GM21528 (cell line): ENCODE measurements at regions not wholly inside any gene's neighbourhood (a gene's known extent, or its start where the extent isn't known, plus 50 kb on each side); places are given as distances from the start of the nearest gene placed in this dataset.
"Not testable (repeated sequence)": the region's sequence is repeated elsewhere in the genome, so short reads cannot be mapped to it uniquely, and the experiment has no call there.

Experiments
- ATAC-seq: cut with Tn5 transposase; IDR thresholded peaks from one replicate; pipeline ENCODE4 v1.9.1; 2021; ENCODE audit warnings: mild to moderate bottlenecking, moderate library complexity; ENCODE audit not compliant: unreplicated experiment, low FRiP score

DNA sequence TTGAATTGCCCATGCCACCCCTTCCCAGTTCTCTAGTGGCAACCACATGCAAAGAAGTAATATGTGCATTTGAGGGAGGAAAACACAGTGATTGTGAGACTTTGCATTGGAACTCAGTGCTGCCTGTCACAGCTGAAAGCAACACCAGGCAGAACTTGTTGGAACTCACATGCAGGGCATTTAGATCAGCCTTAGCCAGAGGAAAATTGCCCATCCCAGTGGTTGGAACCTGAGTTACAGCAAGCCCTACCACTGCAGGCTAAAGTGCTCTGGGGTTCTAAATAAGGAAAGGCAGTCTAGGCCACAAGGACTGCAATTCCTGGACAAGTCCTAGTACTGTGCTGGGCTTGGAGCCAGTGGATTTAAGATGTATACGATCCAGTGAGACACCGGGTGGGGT is 245.3 kb upstream of the UFL1 start:
- no peak for ATAC-seq

- no peak for ATAC-seq
These were observed 244.8 kb upstream of the UFL1 start for GRCh38 chr6:96276856-96277255.

DNA sequence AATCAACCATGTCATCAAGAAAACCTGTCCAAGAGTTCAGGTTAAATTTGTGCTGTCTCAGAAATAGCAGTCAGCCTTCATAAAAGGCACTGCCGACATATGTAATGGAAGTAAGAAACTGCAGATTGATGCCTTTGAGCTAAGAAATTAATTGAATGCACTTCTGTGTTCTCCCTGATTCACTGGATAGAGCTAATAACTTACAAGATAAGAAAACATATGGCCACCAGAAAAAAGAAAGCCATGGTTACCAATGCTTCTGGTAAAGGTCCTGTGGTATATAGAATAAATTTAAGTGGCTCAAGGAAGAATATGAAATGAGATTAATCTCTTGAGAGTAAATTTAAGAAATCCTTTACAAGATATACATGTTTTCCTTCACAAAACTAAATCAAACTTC is 242.5 kb upstream of the UFL1 start:
- ATAC-seq, result no peak

DNA sequence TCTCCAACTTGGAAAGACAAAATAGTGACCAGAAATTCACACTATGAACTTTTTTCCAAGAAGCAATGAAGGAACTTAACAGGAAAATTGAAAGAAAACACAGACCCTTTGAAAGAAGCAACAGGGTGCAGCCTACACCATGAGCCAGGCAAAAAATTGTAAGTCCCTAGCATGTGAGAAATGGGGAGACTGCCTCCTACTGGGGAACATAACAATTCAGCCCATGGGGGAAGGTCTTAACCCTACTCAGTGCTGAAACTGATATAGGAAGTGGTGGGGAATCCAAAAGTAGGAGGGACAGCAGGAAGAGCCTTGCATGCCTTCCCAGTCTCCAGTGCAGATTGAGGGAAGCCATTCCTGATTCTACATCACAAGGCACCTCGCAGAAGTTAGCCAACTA is 235.1 kb upstream of the UFL1 start:
- ATAC-seq, result no peak

GRCh38 chr6:96299525-96299924 is 222.1 kb upstream of the UFL1 start:
- ATAC-seq, result no peak

GRCh38 chr6:96301023-96301422 is 220.6 kb upstream of the UFL1 start:
- no peak for ATAC-seq

DNA sequence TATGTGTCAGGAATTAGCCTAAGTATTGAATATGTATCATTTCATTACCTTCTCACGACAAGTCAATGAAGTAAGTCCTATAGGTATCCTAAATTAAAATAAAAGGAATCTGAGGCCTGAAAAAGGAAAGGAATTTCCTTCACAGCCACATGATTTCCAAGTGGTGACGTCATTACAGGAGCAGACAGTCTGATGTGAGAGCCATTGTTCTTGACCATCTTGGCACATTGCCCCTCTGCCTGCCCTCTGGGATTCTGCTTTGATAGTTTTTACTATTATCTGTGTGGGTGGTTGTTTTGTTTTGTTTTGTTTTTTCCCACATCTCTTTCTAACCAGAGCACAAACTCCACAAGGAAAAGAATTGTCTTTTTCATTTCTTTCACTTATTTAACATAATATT is 219.8 kb upstream of the UFL1 start:
- no peak for ATAC-seq

DNA sequence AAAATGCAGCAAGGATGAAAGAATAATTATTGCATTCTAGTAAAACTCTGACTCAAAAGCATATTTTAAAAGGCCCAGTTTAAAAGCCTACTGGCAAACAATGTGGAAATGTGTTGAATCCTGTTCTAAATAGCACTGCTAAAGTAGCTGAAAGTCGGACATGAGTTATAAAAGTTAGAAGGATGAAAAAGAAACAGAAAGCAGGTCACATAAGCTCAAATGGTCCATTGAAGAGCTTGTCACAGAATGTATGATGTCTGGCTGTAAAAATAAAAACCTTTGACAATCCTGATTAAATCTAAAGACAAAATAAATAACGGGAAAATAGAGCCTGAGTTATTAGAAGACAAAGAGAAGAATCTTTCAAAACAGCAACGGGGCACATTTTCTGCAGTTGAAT is 218.6 kb upstream of the UFL1 start:
- ATAC-seq, result no peak

DNA sequence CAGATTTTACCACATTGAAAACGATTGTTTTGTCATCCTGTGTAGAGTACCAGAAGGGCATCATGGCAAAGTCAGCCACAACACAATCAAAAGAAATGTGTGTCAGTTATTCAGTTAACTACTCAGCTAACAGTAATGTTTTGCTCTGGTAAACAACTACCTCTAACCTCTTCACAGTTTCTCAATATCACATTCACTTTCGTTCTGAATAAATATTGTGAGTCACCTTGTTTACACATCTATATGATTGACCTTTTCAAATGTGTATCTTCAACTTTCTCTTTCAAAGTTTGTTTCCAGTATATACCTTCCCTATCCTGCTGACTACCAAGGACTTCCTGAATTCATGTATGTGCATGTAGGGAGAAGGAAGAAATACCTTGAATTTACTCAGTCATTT is 216.6 kb upstream of the UFL1 start:
- ATAC-seq, result peak; percentile 77

GRCh38 chr6:96330884-96331283 is 190.7 kb upstream of the UFL1 start:
- no peak for ATAC-seq

DNA sequence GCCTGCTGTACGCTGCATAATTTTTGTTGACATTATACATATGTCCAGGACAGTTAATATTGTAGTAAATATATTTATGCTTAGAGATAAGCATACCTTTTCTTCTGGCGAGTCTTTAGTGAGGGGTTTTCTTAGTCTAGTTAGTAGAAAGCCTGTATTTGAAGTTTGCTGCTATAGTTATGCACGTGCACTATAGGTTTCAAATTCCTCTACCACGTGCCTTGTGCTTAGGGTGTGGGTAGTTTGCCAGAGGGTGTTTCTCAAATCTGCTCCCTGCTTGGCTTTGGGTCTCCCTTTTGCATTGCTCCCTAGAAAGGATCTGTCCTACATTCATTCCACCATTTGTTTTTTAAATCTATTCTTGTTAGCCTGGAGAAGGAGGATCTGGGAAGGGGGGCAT is 181.4 kb upstream of the UFL1 start:
- no peak for ATAC-seq

DNA sequence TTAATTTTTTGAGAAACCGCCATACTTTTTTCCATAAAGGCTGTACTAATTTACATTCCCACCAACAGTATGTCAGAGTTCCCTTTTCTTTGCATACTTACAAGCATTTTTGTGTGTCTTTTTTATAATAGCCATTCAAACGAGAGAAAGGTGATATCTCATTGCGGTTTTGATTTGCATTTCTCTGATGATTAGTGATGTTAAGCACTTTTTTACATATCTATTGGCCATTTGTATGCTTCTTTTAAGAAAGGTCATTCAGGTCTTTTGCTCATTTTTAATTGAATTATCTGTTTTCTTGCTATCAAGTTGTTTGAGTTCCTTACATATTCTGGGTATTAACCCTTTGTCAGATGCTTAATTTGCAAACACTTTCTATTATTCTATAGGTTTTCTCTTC is 176.1 kb upstream of the UFL1 start:
- no peak for ATAC-seq

DNA sequence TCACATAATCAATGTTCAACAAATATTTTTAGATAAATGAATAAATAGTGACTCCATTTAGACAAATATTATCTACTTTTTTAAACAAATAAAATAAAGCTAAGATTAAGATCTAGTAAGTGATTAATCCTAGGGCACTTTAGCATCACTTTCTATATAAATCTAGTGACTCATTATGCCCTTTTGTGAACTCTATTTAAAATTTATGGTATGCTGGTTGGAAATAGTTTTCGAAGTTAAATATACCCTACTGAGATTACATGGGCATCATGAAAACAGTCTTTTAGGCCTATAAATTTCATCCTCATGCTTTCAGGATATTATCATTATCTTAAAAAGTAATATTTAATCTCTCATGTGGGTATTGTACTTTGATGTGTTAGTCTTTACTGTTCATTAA is 140.4 kb upstream of the UFL1 start:
- ATAC-seq, result no peak

- no peak for ATAC-seq
These were observed 129.7 kb upstream of the UFL1 start for GRCh38 chr6:96391776-96392360.

DNA sequence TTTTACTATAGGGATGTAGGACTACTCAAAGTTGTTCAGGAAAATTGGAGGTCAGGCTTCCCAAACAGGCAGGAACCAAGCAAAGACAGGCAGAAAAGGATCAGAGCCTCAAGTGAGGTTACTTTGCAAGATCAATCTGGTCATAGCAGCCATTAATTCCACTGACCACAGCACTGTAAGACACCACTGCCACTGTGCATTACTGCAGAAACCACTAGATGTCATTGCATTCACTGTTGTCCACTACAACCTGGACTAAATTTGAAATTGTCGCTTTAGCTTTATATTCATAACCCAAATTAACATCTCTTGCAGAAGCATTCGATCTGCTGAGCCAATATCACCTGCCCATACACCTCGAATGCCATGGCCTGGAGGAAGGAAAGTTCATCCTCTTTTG is 126.9 kb upstream of the UFL1 start:
- no peak for ATAC-seq

GRCh38 chr6:96410467-96410866 is 111.1 kb upstream of the UFL1 start:
- ATAC-seq, result no peak

DNA sequence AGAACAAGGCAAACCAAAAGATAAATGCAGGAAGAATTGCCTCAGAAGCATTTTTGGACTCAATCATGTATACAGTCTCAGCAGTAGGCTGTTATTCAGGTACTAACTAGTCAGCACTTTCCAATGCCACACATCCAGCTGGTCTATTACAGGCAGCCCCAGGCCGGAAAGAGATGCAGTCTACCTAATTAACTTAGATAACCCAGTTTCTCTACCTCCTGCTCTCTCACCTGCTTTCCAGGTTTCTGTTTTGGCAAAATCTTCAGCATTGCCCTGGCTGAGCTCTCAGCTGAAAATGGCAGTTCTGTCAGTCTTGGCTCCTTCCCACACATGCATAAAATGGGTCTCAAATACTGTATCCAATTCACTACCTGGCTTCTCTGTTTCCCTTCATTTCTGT is 101.3 kb upstream of the UFL1 start:
- ATAC-seq, result no peak

DNA sequence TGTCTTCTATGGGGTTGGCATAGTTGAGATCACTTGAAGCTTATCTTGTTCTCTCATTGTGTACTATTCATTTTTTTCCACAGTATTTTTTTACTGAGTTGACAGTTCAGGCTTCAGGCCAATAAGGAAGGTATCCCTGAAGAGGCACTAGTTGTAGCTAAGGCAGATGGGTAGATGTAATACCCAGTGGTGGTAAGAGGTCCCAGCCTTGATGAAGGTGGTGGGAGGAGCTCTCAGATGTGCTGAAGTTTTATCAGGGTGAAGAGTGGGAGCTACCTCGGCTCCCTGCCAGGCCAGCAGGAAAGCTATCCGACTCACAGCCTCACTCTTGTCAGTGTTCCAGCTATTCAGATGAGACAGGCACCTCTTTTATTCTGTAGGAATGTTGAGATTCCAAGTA is 87.7 kb upstream of the UFL1 start:
- no peak for ATAC-seq

DNA sequence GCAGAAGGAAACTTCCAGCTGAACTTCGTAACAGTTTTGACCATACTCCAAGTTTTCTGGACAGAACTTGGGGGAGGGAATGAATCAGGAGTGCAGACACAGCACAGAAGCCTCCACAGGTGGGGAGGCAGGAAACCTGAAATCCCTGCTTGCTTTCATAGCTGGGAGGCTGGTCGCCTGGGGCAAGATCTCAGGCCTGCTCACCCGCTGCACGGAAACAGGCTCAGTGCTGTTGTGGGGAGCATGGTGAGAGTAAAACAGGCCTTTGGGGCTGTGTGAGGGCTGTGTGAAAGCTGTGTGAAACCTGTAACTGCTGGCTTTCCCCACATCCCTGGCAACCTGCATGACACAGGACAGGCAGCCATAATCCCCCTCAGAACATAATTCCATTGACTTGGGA is 85.2 kb upstream of the UFL1 start:
- no peak for ATAC-seq

GRCh38 chr6:96437228-96437627 is 84.4 kb upstream of the UFL1 start:
- not testable (repeated sequence) for ATAC-seq

GRCh38 chr6:96450082-96450769 is 71.4 kb upstream of the UFL1 start:
- no peak for ATAC-seq

GRCh38 chr6:96450770-96451130 is 70.9 kb upstream of the UFL1 start:
- ATAC-seq, result no peak

GRCh38 chr6:96458771-96459170 is 62.8 kb upstream of the UFL1 start:
- no peak for ATAC-seq
